T-cell (primary cell): ENCODE measurements at regions not wholly inside any gene's neighbourhood (a gene's known extent, or its start where the extent isn't known, plus 50 kb on each side); places are given as distances from the start of the nearest gene placed in this dataset.

Experiments used
- ATAC-seq, 4 experiments: fragments of 200-7000 bp in 3 of 4; fragments of 150-1000 bp in 1 of 4; cut with Tn5 transposase; replicated peaks in 1 of 4; 1 replicate in 3 of 4; 2 replicates in 1 of 4; pipeline ENCODE4 v1.10.0; 2021; ENCODE audit warnings: moderate library complexity in 3 of 4, mild to moderate bottlenecking in 2 of 4, moderate number of reproducible peaks in 1 of 4
- CTCF ChIA-PET, 2 donors: fragments of 300-600 bp; sonication (Branson Sonifier 250); formaldehyde crosslinking; loops; one replicate each; lab custom pipeline; 2022; ENCODE audit warnings: antibody characterized with exemption in 2 of 2; lab: Charles Lee
- POLR2A ChIA-PET, 2 donors: fragments of 300-600 bp; sonication (Branson Sonifier 250); formaldehyde crosslinking; loops; one replicate each; lab custom pipeline; 2022; ENCODE audit warnings: antibody characterized with exemption in 2 of 2; lab: Charles Lee
- DNase-seq, 35 experiments: peaks; one replicate each; pipeline versions ENCODE4 v3.0.0 to v3.0.0-alpha.2; 2013 to 2023
- H3K27ac ChIP-seq: one replicate; pipeline ENCODE4 v1.5.1; 2013; ENCODE audit warnings: low read length
- H3K27me3 ChIP-seq, 2 experiments: replicated peaks in 1 of 2; 1 replicate in 1 of 2; 2 replicates in 1 of 2; pipeline versions ENCODE4 v1.6.1 to v1.7.0; 2013; ENCODE audit warnings: low read length in 1 of 2, mixed read lengths in 1 of 2; ENCODE audit not compliant: control insufficient read depth in 2 of 2, insufficient read depth in 2 of 2; ENCODE audit errors: extremely low read depth in 1 of 2
- H3K36me3 ChIP-seq, 2 donors: 1 replicate in 1 of 2; 2 replicates in 1 of 2; pipeline versions ENCODE4 v1.6.1 to v1.7.0; 2013; ENCODE audit warnings: low read length in 1 of 2; ENCODE audit not compliant: control insufficient read depth in 2 of 2, insufficient read depth in 1 of 2; ENCODE audit errors: extremely low read depth in 1 of 2
- H3K4me1 ChIP-seq, 2 experiments: 1 replicate in 1 of 2; 2 replicates in 1 of 2; pipeline versions ENCODE4 v1.6.1 to v1.7.0; 2013; ENCODE audit warnings: low read length in 2 of 2, mixed read lengths in 1 of 2; ENCODE audit not compliant: insufficient read depth in 2 of 2, control insufficient read depth in 1 of 2; ENCODE audit errors: extremely low read depth in 1 of 2
- H3K4me3 ChIP-seq, 2 donors: 1 replicate in 1 of 2; 2 replicates in 1 of 2; pipeline versions ENCODE4 v1.5.1 to v1.7.0; 2013; ENCODE audit warnings: mild to moderate bottlenecking in 2 of 2, low read length in 1 of 2, moderate library complexity in 1 of 2; ENCODE audit not compliant: control insufficient read depth in 1 of 2; ENCODE audit errors: extremely low read depth in 1 of 2
- H3K9me3 ChIP-seq: 2 replicates; pipeline ENCODE4 v1.7.0; 2013
- H3K27ac Mint-ChIP-seq, 2 donors: one replicate each; pipeline ENCODE4 v1.8.0; 2020 to 2021; ENCODE audit warnings: mild to moderate bottlenecking in 2 of 2, mixed read lengths in 2 of 2
- H3K27me3 Mint-ChIP-seq, 2 donors: one replicate each; pipeline ENCODE4 v1.8.0; 2021 to 2022; ENCODE audit warnings: mixed read lengths in 2 of 2
- H3K36me3 Mint-ChIP-seq: one replicate; pipeline ENCODE4 v1.8.0; 2021; ENCODE audit warnings: mixed read lengths
- H3K4me1 Mint-ChIP-seq, 3 donors: one replicate each; pipeline ENCODE4 v1.8.0; 2020 to 2022; ENCODE audit warnings: mixed read lengths in 3 of 3, mild to moderate bottlenecking in 1 of 3
- H3K4me3 Mint-ChIP-seq, 3 donors: one replicate each; pipeline ENCODE4 v1.8.0; 2020 to 2022; ENCODE audit warnings: mild to moderate bottlenecking in 3 of 3, mixed read lengths in 3 of 3, moderate library complexity in 3 of 3
- H3K9me3 Mint-ChIP-seq, 3 donors: one replicate each; pipeline ENCODE4 v1.8.0; 2020 to 2022; ENCODE audit warnings: mixed read lengths in 3 of 3
- WGBS: methylation state at CpG from one replicate; pipeline ENCODE4 v1.1.5; 2013; ENCODE audit warnings: missing lambda C conversion rate; ENCODE audit not compliant: insufficient coverage; 5-methylcytosine and 5-hydroxymethylcytosine counted together

- DNase-seq (peak in 2 of 35 experiments; percentile 6 to 9), ATAC-seq (no peak)
- peaks cover 5 to 17% (median 15%) of the 10 kb centered on the region in 3 donors for H3K9me3 Mint-ChIP-seq
- peaks cover 13 to 21% of the 10 kb centered on the region in 2 donors for H3K27me3 Mint-ChIP-seq
- CTCF ChIA-PET = no interaction called here
- H3K4me1 Mint-ChIP-seq = peaks cover 0 to under 1% (median 0%) of the 10 kb centered on the region in 3 donors
- H3K4me1 ChIP-seq = peaks cover 0 to 3% of the 10 kb centered on the region in 2 experiments
- H3K27ac Mint-ChIP-seq = no peak overlapping the region
- peaks cover 0 to 3% of the 10 kb centered on the region in 2 experiments for H3K27me3 ChIP-seq
- no CpG with 5 or more reads among the region's 1 CpG for WGBS
- H3K9me3 ChIP-seq = peaks cover 2% of the 10 kb centered on the region
- no peak overlapping the region for H3K4me3 ChIP-seq
- H3K36me3 ChIP-seq = no peaks in the 10 kb centered on the region
- POLR2A ChIA-PET = no interaction called here
- no peaks in the 10 kb centered on the region for H3K36me3 Mint-ChIP-seq
- H3K27ac ChIP-seq = no peak overlapping the region
- H3K4me3 Mint-ChIP-seq = no peak overlapping the region
These were observed 81.5 kb downstream of the ZNF22 start for GRCh38 chr10:45082176-45082575.

- H3K36me3 ChIP-seq = no peaks in the 10 kb centered on the region
- POLR2A ChIA-PET = no interaction called here
- ATAC-seq (no peak), DNase-seq (no peak)
- Mint-ChIP-seq H3K4me1 (no peaks in the 10 kb centered on the region), H3K9me3 (no peaks in the 10 kb centered on the region), H3K27ac (no peak overlapping the region), H3K27me3 (peaks cover 19 to 42% of the 10 kb centered on the region in 2 donors), H3K36me3 (no peaks in the 10 kb centered on the region), H3K4me3 (no peak overlapping the region)
- no peak overlapping the region for H3K4me3 ChIP-seq
- no peak overlapping the region for H3K27ac ChIP-seq
- H3K27me3 ChIP-seq = peaks cover 0 to 26% of the 10 kb centered on the region in 2 experiments
- H3K9me3 ChIP-seq = no peaks in the 10 kb centered on the region
- H3K4me1 ChIP-seq = no peaks in the 10 kb centered on the region
- WGBS = 75% methylated on average over 5 of the region's 5 CpGs
- CTCF ChIA-PET = no interaction called here
These were observed 91.2 kb downstream of the ZNF22 start for GRCh38 chr10:45091968-45092367.

- ChIA-PET CTCF (no interaction called here), POLR2A (no interaction called here)
- Histone ChIP-seq H3K4me1 (no peaks in the 10 kb centered on the region), H3K4me3 (no peak overlapping the region), H3K27me3 (peaks cover 0 to 29% of the 10 kb centered on the region in 2 experiments), H3K27ac (no peak overlapping the region), H3K36me3 (no peaks in the 10 kb centered on the region), H3K9me3 (no peaks in the 10 kb centered on the region)
- ATAC-seq (no peak), DNase-seq (no peak)
- Mint-ChIP-seq H3K27ac (no peak overlapping the region), H3K4me3 (no peak overlapping the region), H3K36me3 (no peaks in the 10 kb centered on the region), H3K4me1 (no peaks in the 10 kb centered on the region), H3K27me3 (peaks cover 26 to 47% of the 10 kb centered on the region in 2 donors), H3K9me3 (no peaks in the 10 kb centered on the region)
- 81% methylated on average over 3 of the region's 6 CpGs for WGBS
These were observed 93.2 kb downstream of the ZNF22 start for GRCh38 chr10:45093945-45094344.

GRCh38 chr10:45095286-45095685, 94.6 kb downstream of the ZNF22 start:
- no peaks in the 10 kb centered on the region for H3K9me3 Mint-ChIP-seq
- H3K36me3 Mint-ChIP-seq = no peaks in the 10 kb centered on the region
- H3K4me3 ChIP-seq = no peak overlapping the region
- no peak for ATAC-seq
- no peak for DNase-seq
- peaks cover 0 to 29% of the 10 kb centered on the region in 2 experiments for H3K27me3 ChIP-seq
- peaks cover 32 to 46% of the 10 kb centered on the region in 2 donors for H3K27me3 Mint-ChIP-seq
- no peak overlapping the region for H3K27ac Mint-ChIP-seq
- ChIA-PET CTCF (no interaction called here), POLR2A (no interaction called here)
- no peaks in the 10 kb centered on the region for H3K4me1 Mint-ChIP-seq
- H3K36me3 ChIP-seq = no peaks in the 10 kb centered on the region
- H3K4me3 Mint-ChIP-seq = no peak overlapping the region
- H3K27ac ChIP-seq = no peak overlapping the region
- 100% methylated on average over 1 of the region's 3 CpGs for WGBS
- H3K9me3 ChIP-seq = no peaks in the 10 kb centered on the region
- no peaks in the 10 kb centered on the region for H3K4me1 ChIP-seq

- Histone ChIP-seq H3K27me3 (peaks cover 0 to 26% of the 10 kb centered on the region in 2 experiments), H3K9me3 (no peaks in the 10 kb centered on the region), H3K4me3 (no peak overlapping the region), H3K4me1 (no peaks in the 10 kb centered on the region), H3K36me3 (no peaks in the 10 kb centered on the region), H3K27ac (no peak overlapping the region)
- Mint-ChIP-seq H3K36me3 (no peaks in the 10 kb centered on the region), H3K27ac (no peak overlapping the region), H3K4me3 (no peak overlapping the region), H3K9me3 (no peaks in the 10 kb centered on the region), H3K27me3 (peaks cover 28 to 39% of the 10 kb centered on the region in 2 donors), H3K4me1 (no peaks in the 10 kb centered on the region)
- WGBS = 63% methylated on average over 2 of the region's 3 CpGs
- ATAC-seq = no peak
- no peak for DNase-seq
- POLR2A ChIA-PET = no interaction called here
- CTCF ChIA-PET = no interaction called here
These were observed 95.3 kb downstream of the ZNF22 start for GRCh38 chr10:45096001-45096400.

- ChIA-PET CTCF (no interaction called here), POLR2A (no interaction called here)
- Histone ChIP-seq H3K27me3 (peaks cover 0 to 12% of the 10 kb centered on the region in 2 experiments), H3K4me3 (no peak overlapping the region), H3K9me3 (no peaks in the 10 kb centered on the region), H3K27ac (no peak overlapping the region), H3K36me3 (no peaks in the 10 kb centered on the region), H3K4me1 (no peaks in the 10 kb centered on the region)
- no peak for DNase-seq
- H3K27me3 Mint-ChIP-seq = peaks cover 23 to 51% of the 10 kb centered on the region in 2 donors
- no peak for ATAC-seq
- WGBS = no CpG with 5 or more reads among the region's 4 CpGs
- H3K4me3 Mint-ChIP-seq = no peak overlapping the region
- no peaks in the 10 kb centered on the region for H3K4me1 Mint-ChIP-seq
- no peaks in the 10 kb centered on the region for H3K36me3 Mint-ChIP-seq
- no peaks in the 10 kb centered on the region for H3K9me3 Mint-ChIP-seq
- no peak overlapping the region for H3K27ac Mint-ChIP-seq
These were observed 99.7 kb downstream of the ZNF22 start for GRCh38 chr10:45100429-45100828.

- H3K4me3 ChIP-seq = no peak overlapping the region
- no peaks in the 10 kb centered on the region for H3K4me1 ChIP-seq
- peaks cover 0 to 10% of the 10 kb centered on the region in 2 experiments for H3K27me3 ChIP-seq
- no peaks in the 10 kb centered on the region for H3K9me3 ChIP-seq
- peaks cover 33 to 42% of the 10 kb centered on the region in 2 donors for H3K27me3 Mint-ChIP-seq
- H3K36me3 ChIP-seq = no peaks in the 10 kb centered on the region
- H3K4me1 Mint-ChIP-seq = no peaks in the 10 kb centered on the region
- POLR2A ChIA-PET = interaction anchor here in 1 of 2 donors (0.6 kb wide), 1 partner anchor 16 kb away, joined by 3 read pairs; no protein-coding TSS in a partner anchor
- no CpG with 5 or more reads among the region's 4 CpGs for WGBS
- no peaks in the 10 kb centered on the region for H3K36me3 Mint-ChIP-seq
- no peak overlapping the region for H3K4me3 Mint-ChIP-seq
- no peak overlapping the region for H3K27ac ChIP-seq
- no peaks in the 10 kb centered on the region for H3K9me3 Mint-ChIP-seq
- DNase-seq (no peak), ATAC-seq (no peak)
- no peak overlapping the region for H3K27ac Mint-ChIP-seq
- CTCF ChIA-PET = no interaction called here
These were observed 104.0 kb downstream of the ZNF22 start for GRCh38 chr10:45104674-45105073.
